Activated CD4-positive, alpha-beta T cell treated with anti-CD3 and anti-CD28 coated beads, Interleukin-2, amount 10 ng/mL, durations not matched to agents 7 days and 5 days (primary cell): ENCODE measurements at regions not wholly inside any gene's neighbourhood (a gene's known extent, or its start where the extent isn't known, plus 50 kb on each side); places are given as distances from the start of the nearest gene placed in this dataset.
"Not testable (repeated sequence)": the region's sequence is repeated elsewhere in the genome, so short reads cannot be mapped to it uniquely, and the experiment has no call there.

Source experiments
- CTCF ChIA-PET: fragments of 350-600 bp; sonication (Branson Sonifier 250); formaldehyde crosslinking; loops from one replicate; lab custom pipeline; 2021; ENCODE audit warnings: antibody characterized with exemption; lab: Charles Lee
- POLR2A ChIA-PET: fragments of 350-600 bp; sonication (Branson Sonifier 250); formaldehyde crosslinking; loops from one replicate; lab custom pipeline; 2021; ENCODE audit warnings: antibody characterized with exemption; lab: Charles Lee
- DNase-seq: peaks from one replicate; pipeline ENCODE4 v3.0.0-alpha.2; 2020
- H3K27ac Mint-ChIP-seq: one replicate; pipeline ENCODE4 v1.8.0; 2021; ENCODE audit warnings: mild to moderate bottlenecking, moderate library complexity, mixed read lengths
- H3K27me3 Mint-ChIP-seq: one replicate; pipeline ENCODE4 v1.8.0; 2021; ENCODE audit warnings: mixed read lengths
- H3K36me3 Mint-ChIP-seq: one replicate; pipeline ENCODE4 v1.8.0; 2021; ENCODE audit warnings: low read depth, mixed read lengths
- H3K4me1 Mint-ChIP-seq: one replicate; pipeline ENCODE4 v1.8.0; 2021; ENCODE audit warnings: mixed read lengths
- H3K4me3 Mint-ChIP-seq: one replicate; pipeline ENCODE4 v1.8.0; 2021; ENCODE audit warnings: mild to moderate bottlenecking, moderate library complexity, mixed read lengths
- H3K9me3 Mint-ChIP-seq: one replicate; pipeline ENCODE4 v1.8.0; 2021; ENCODE audit warnings: mixed read lengths

DNA sequence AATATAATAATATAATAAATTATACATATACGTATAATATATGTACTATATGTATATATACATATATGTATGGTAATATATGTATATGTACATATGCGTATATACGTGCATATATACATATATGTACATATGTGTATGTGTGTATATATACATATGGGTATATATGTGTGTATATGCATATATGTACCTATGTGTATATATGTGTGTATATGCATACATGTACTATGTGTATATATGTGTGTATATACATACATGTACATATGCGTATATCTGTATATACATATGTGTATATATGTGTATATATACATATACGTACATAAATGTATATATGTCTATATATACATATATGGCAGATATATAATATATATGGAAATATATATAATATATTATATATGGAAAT lies 74.8 kb upstream of the ST3GAL6 start:
- DNase-seq, result no peak
- H3K27ac Mint-ChIP-seq, result no peak overlapping the region
- H3K4me1 Mint-ChIP-seq, result no peaks in the 10 kb centered on the region
- CTCF ChIA-PET, result no interaction called here
- H3K27me3 Mint-ChIP-seq, result no peaks in the 10 kb centered on the region
- no peaks in the 10 kb centered on the region for H3K9me3 Mint-ChIP-seq
- H3K36me3 Mint-ChIP-seq, result no peaks in the 10 kb centered on the region
- POLR2A ChIA-PET, result no interaction called here
- no peak overlapping the region for H3K4me3 Mint-ChIP-seq

DNA sequence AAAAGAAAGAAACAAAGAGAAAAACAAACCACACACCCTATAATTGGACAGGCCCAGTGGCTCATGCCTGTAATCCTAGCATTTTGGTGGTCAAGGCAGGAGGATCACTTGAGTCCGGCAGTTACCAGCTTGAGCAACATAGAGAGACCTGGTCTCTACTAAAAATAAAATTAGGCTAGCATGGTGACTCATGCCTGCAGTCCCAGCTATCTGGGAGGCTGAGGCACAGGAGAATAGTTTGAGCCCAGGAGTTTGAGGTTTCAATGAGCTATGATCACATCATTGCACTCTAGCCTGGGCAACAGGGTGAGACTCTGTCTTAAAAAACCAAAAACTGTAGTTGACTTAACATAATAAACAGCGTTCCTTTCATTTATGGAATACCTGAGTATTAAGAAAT lies 72.3 kb upstream of the ST3GAL6 start:
- no peak overlapping the region for H3K4me3 Mint-ChIP-seq
- H3K9me3 Mint-ChIP-seq, result no peaks in the 10 kb centered on the region
- no peaks in the 10 kb centered on the region for H3K27me3 Mint-ChIP-seq
- DNase-seq, result no peak
- H3K27ac Mint-ChIP-seq, result no peak overlapping the region
- no peaks in the 10 kb centered on the region for H3K4me1 Mint-ChIP-seq
- H3K36me3 Mint-ChIP-seq, result no peaks in the 10 kb centered on the region
- ChIA-PET CTCF (interaction anchor here (0.6 to 0.7 kb wide), 2 partner anchors 73 to 93 kb away, joined by 3 to 4 read pairs; no protein-coding TSS in a partner anchor), POLR2A (no interaction called here)

- CTCF ChIA-PET, result no interaction called here
These were observed 71.2 kb upstream of the ST3GAL6 start for GRCh38 chr3:98691897-98692296.

GRCh38 chr3:98692787-98693473 lies 70.2 kb upstream of the ST3GAL6 start:
- Mint-ChIP-seq H3K27me3 (no peaks in the 10 kb centered on the region), H3K36me3 (no peaks in the 10 kb centered on the region), H3K27ac (no peak overlapping the region), H3K4me1 (no peaks in the 10 kb centered on the region), H3K4me3 (no peak overlapping the region), H3K9me3 (no peaks in the 10 kb centered on the region)
- CTCF ChIA-PET, result no interaction called here
- no peak for DNase-seq
- POLR2A ChIA-PET, result no interaction called here

More at GRCh38 chr3:98691897-98692296, 71.2 kb upstream of the ST3GAL6 start:
- Mint-ChIP-seq H3K4me1 (no peaks in the 10 kb centered on the region), H3K4me3 (no peak overlapping the region), H3K27me3 (no peaks in the 10 kb centered on the region), H3K27ac (no peak overlapping the region), H3K9me3 (no peaks in the 10 kb centered on the region), H3K36me3 (no peaks in the 10 kb centered on the region)
- DNase-seq, result no peak
- POLR2A ChIA-PET, result no interaction called here

GRCh38 chr3:98695796-98696195 lies 67.3 kb upstream of the ST3GAL6 start:
- Mint-ChIP-seq H3K4me1 (no peaks in the 10 kb centered on the region), H3K27ac (no peak overlapping the region), H3K4me3 (no peak overlapping the region), H3K27me3 (no peaks in the 10 kb centered on the region), H3K9me3 (no peaks in the 10 kb centered on the region), H3K36me3 (no peaks in the 10 kb centered on the region)
- ChIA-PET CTCF (no interaction called here), POLR2A (interaction anchor here (0.6 to 0.7 kb wide), 2 partner anchors 11 to 711 kb away, joined by 3 read pairs; no protein-coding TSS in a partner anchor)
- no peak for DNase-seq

- POLR2A ChIA-PET, result interaction anchor here (0.6 kb wide), 1 partner anchor 12 kb away, joined by 3 read pairs; no protein-coding TSS in a partner anchor
- DNase-seq, CTCF ChIA-PET, H3K4me3 Mint-ChIP-seq, H3K4me1 Mint-ChIP-seq, H3K27ac Mint-ChIP-seq, H3K9me3 Mint-ChIP-seq, H3K27me3 Mint-ChIP-seq, H3K36me3 Mint-ChIP-seq: not testable (repeated sequence)
These were observed 66.8 kb upstream of the ST3GAL6 start for GRCh38 chr3:98696296-98696695.

- Mint-ChIP-seq H3K27ac (no peak overlapping the region), H3K4me1 (no peaks in the 10 kb centered on the region), H3K36me3 (no peaks in the 10 kb centered on the region), H3K4me3 (no peak overlapping the region), H3K9me3 (no peaks in the 10 kb centered on the region), H3K27me3 (no peaks in the 10 kb centered on the region)
- POLR2A ChIA-PET, result no interaction called here
- DNase-seq, result no peak
- CTCF ChIA-PET, result no interaction called here
These were observed 65.9 kb upstream of the ST3GAL6 start for GRCh38 chr3:98697225-98697624.

DNA sequence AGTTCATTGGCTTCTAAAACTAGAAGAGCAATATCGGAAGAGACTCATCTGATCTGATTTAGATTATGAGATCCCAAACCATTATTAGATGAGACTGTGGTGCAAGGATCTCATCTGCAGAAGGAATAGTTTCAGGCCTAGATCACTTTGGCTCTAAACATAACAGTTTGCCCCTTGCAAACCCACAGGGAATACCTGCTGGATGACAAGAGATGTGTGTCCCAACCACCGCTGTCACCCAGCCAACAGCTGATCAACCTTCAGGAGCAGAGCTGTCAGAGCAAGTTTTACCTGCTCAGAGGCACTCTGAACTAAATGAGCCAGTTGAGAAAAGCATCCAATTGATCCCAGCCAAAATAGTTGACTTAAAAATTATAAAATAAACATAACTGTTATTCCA lies 64.0 kb upstream of the ST3GAL6 start:
- Mint-ChIP-seq H3K27ac (no peak overlapping the region), H3K9me3 (no peaks in the 10 kb centered on the region), H3K4me1 (no peaks in the 10 kb centered on the region), H3K4me3 (no peak overlapping the region), H3K27me3 (no peaks in the 10 kb centered on the region), H3K36me3 (no peaks in the 10 kb centered on the region)
- CTCF ChIA-PET, result no interaction called here
- DNase-seq, result no peak
- POLR2A ChIA-PET, result no interaction called here

DNA sequence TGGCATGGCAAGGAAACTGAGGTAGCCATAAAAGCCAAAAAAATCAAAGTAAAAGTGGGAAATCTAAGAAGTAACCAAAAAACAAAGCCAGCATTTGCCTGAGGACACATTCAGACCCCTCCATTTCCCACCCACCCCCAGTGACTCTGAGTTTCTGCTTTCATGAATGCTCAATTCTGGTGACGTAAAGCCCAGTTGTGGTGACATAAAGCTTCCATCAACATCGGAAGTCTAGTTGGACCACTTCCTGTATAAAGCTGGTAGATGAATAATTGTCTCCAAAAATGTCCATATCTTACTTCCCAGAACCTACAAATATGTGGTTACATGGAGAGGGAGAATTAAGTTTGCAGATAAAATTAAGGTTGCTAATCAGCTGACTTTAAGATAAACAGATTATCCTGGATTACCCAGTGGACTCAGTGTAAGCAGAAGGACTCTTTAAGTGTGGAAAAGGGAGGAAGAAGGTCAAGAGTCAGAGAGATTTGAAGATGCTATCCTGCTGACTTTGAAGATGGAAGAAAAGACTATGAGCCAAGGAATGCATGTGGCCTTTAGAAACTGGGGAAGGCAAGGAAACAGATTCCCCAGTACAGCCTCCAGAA lies 62.0 kb upstream of the ST3GAL6 start:
- Mint-ChIP-seq H3K27ac (no peak overlapping the region), H3K9me3 (no peaks in the 10 kb centered on the region), H3K36me3 (no peaks in the 10 kb centered on the region), H3K4me3 (no peak overlapping the region), H3K4me1 (no peaks in the 10 kb centered on the region), H3K27me3 (peaks cover 3% of the 10 kb centered on the region)
- no peak for DNase-seq
- POLR2A ChIA-PET, result no interaction called here
- CTCF ChIA-PET, result no interaction called here

DNA sequence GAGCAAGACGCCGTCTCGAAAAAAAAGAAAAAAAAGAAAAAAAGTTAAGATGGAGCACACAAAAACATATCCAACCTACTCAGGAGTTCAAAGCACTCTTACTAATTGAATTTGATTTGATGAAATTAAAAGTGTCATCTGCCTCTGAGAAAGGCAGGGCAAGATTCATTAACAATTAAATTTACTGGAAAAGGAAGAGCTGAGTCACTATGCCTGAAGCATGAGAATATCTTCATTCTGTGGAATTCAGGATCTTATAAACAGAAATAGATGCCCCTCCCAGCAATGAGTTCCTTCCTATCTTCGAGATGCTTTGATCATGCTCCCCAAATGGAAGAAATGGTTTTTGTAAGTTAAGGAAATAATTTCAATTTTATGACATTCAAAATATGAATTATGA lies 61.0 kb upstream of the ST3GAL6 start:
- no peak for DNase-seq
- no peak overlapping the region for H3K4me3 Mint-ChIP-seq
- no peak overlapping the region for H3K27ac Mint-ChIP-seq
- H3K36me3 Mint-ChIP-seq, result no peaks in the 10 kb centered on the region
- H3K4me1 Mint-ChIP-seq, result no peaks in the 10 kb centered on the region
- H3K9me3 Mint-ChIP-seq, result no peaks in the 10 kb centered on the region
- ChIA-PET CTCF (no interaction called here), POLR2A (no interaction called here)
- H3K27me3 Mint-ChIP-seq, result peaks cover 3% of the 10 kb centered on the region

DNA sequence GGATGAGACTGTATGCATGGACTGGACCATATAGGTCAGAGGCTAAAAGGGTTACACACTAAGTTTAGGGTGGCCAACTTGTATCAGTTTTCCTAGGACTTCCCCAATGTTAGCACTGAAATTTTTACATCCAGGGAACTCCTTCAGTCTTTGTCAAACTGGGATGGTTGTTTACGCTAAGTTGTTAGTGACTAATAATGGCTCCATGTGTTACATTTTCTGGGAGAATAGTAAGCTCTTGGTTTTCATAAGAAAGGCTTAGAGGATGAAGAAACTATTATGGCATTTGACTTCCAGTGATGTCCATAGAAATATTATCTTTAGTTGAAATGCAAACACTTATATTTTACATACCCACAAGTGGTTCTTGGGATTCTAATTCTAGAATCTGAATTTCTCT lies 57.9 kb upstream of the ST3GAL6 start:
- H3K27me3 Mint-ChIP-seq, result peaks cover 5% of the 10 kb centered on the region
- no peaks in the 10 kb centered on the region for H3K36me3 Mint-ChIP-seq
- DNase-seq, result no peak
- ChIA-PET CTCF (interaction anchor here (0.9 kb wide), 1 partner anchor 38 kb away, joined by 4 read pairs; no protein-coding TSS in a partner anchor), POLR2A (no interaction called here)
- no peaks in the 10 kb centered on the region for H3K4me1 Mint-ChIP-seq
- no peaks in the 10 kb centered on the region for H3K9me3 Mint-ChIP-seq
- no peak overlapping the region for H3K27ac Mint-ChIP-seq
- no peak overlapping the region for H3K4me3 Mint-ChIP-seq

DNA sequence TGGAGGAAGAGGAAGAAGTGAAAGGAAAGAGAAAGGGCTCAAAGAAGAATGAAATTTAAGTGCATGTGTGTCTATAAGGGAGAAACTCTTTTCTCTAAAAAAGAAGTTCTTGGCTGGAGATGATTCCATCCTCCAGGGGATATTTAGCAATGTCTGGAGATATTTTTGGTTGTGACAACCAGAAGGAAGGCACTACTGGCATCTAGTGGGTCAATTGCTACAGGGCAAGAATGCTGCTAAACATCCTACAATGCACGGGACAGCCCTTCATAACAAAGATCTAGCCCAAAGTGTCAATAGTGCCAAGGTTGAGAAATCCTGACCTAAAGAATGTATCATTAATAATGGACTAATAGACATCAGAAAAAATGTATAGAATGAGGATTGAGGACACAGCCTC lies 57.4 kb upstream of the ST3GAL6 start:
- POLR2A ChIA-PET, result no interaction called here
- no peak for DNase-seq
- Mint-ChIP-seq H3K9me3 (no peaks in the 10 kb centered on the region), H3K4me3 (no peak overlapping the region), H3K27ac (no peak overlapping the region), H3K27me3 (peaks cover 5% of the 10 kb centered on the region), H3K36me3 (no peaks in the 10 kb centered on the region), H3K4me1 (no peaks in the 10 kb centered on the region)
- CTCF ChIA-PET, result no interaction called here

GRCh38 chr3:98708681-98709080 lies 54.5 kb upstream of the ST3GAL6 start:
- H3K36me3 Mint-ChIP-seq, POLR2A ChIA-PET, H3K4me1 Mint-ChIP-seq, H3K27ac Mint-ChIP-seq, H3K27me3 Mint-ChIP-seq, DNase-seq, H3K9me3 Mint-ChIP-seq, H3K4me3 Mint-ChIP-seq: not testable (repeated sequence)
- CTCF ChIA-PET, result interaction anchor here (0.7 kb wide), 1 partner anchor 118 kb away, joined by 3 read pairs; no protein-coding TSS in a partner anchor
